ENCODE measurements at regions not wholly inside any gene's neighbourhood (a gene's known extent, or its start where the extent isn't known, plus 50 kb on each side); places are given as distances from the start of the nearest gene placed in this dataset.

GRCh38 chr13:34555988-34556387 lies 386.1 kb upstream of the NBEA start:
- DNase-seq, result no peak
- TF ChIP-seq GATA1 (IDR thresholded peaks at IDR 0.05; ENCODE audit: low read depth, low read length) (no peak), POLR2A (IDR thresholded peaks at IDR 0.05; ENCODE audit: low read length) (no peak)

- DNase-seq, result no peak
- TF ChIP-seq GATA1 (IDR thresholded peaks at IDR 0.05; ENCODE audit: low read depth, low read length) (no peak), POLR2A (IDR thresholded peaks at IDR 0.05; ENCODE audit: low read length) (no peak)
Measured at GRCh38 chr13:34561033-34561432, 381.0 kb upstream of the NBEA start.

- no peak for DNase-seq
- no peak for TF ChIP-seq GATA1 (IDR thresholded peaks at IDR 0.05; ENCODE audit: low read depth, low read length)
- TF ChIP-seq POLR2A (IDR thresholded peaks at IDR 0.05; ENCODE audit: low read length), result no peak
Measured at GRCh38 chr13:34567597-34567996, 374.5 kb upstream of the NBEA start.

DNA sequence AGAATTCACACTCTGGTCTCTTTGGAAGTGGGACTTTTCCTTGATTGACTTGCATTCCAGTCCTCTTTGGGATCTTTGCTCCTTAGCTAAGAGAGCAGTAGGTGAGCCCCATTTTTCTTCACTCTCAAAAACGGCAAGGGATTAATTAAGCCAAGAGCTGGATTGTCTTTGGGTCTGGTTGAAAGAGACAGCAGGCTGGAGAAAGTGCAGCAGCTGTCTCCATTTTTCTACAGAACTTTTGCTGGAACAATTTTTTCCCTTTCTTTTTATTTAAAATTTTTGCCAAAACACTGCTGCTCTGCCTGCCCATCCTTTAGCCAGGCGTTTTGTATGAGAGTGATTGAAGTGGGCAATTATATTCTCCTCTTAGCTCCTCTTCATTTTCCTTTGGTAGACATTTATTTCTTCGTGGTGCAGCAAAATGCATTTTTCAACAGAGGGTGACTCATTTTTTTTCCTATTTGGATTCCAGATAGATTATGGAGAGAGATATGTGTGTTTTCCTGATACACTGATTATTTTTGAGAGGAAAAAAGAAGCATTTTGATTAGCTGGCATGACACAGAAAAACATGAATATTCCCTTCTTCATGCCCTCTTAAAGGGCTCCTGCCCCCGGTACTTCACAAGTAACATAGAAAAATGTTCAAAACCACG lies 371.2 kb upstream of the NBEA start:
- no peak for TF ChIP-seq POLR2A (IDR thresholded peaks at IDR 0.05; ENCODE audit: low read length)
- TF ChIP-seq GATA1 (IDR thresholded peaks at IDR 0.05; ENCODE audit: low read depth, low read length), result no peak
- DNase-seq, result no peak

GRCh38 chr13:34571716-34572115 lies 370.4 kb upstream of the NBEA start:
- DNase-seq, result no peak
- TF ChIP-seq POLR2A (IDR thresholded peaks at IDR 0.05; ENCODE audit: low read length) (no peak), GATA1 (IDR thresholded peaks at IDR 0.05; ENCODE audit: low read depth, low read length) (no peak)

DNA sequence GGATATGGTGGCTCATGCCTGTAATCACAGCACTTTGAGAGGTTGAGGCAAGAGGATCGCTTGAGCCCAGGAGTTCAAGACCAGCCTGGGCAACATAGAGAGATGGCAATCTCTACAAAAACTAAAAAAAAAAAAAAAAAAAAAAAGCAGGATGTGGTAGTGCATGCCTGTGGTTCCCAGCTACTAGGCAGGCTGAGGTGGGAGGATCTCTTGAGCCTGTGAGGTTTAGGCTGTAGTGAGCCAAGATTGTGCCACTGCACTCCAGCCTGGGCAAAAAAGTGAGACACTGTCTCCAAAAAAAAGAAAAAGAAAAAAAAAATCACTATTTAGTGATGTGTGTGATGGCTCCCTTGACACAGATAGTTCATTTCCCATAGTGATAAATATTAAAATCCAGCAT lies 365.0 kb upstream of the NBEA start:
- TF ChIP-seq GATA1 (IDR thresholded peaks at IDR 0.05; ENCODE audit: low read depth, low read length) (no peak), POLR2A (IDR thresholded peaks at IDR 0.05; ENCODE audit: low read length) (no peak)
- no peak for DNase-seq

- no peak for TF ChIP-seq POLR2A (IDR thresholded peaks at IDR 0.05; ENCODE audit: low read length)
- no peak for TF ChIP-seq GATA1 (IDR thresholded peaks at IDR 0.05; ENCODE audit: low read depth, low read length)
- DNase-seq, result no peak
Measured at GRCh38 chr13:34578471-34578870, 363.6 kb upstream of the NBEA start.

- TF ChIP-seq GATA1 (IDR thresholded peaks at IDR 0.05; ENCODE audit: low read depth, low read length) (no peak), POLR2A (IDR thresholded peaks at IDR 0.05; ENCODE audit: low read length) (no peak)
- DNase-seq, result no peak
Measured at GRCh38 chr13:34578917-34579316, 363.2 kb upstream of the NBEA start.

DNA sequence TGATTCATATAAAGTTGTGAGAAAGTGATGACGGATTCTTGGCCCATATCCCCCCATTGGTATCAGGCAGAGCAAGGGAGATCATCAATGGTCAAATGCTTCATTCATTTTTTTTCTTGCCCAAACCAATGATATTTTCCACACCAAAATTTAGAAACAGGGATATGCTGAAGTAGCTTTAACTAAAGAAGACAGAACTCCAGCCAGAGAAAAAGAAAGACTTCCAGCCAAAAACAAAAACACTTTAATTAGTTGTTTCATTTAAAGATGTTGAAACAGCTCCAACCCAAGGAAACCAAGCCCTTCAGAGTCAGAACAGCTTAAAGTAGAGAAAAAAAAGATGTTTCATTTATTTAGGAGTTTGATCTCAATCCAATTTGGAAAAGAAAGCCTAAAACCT lies 358.9 kb upstream of the NBEA start:
- no peak for DNase-seq
- TF ChIP-seq GATA1 (IDR thresholded peaks at IDR 0.05; ENCODE audit: low read depth, low read length) (no peak), POLR2A (IDR thresholded peaks at IDR 0.05; ENCODE audit: low read length) (no peak)

GRCh38 chr13:34587576-34587975 lies 354.5 kb upstream of the NBEA start:
- no peak for TF ChIP-seq GATA1 (IDR thresholded peaks at IDR 0.05; ENCODE audit: low read depth, low read length)
- TF ChIP-seq POLR2A (IDR thresholded peaks at IDR 0.05; ENCODE audit: low read length), result no peak
- no peak for DNase-seq

DNA sequence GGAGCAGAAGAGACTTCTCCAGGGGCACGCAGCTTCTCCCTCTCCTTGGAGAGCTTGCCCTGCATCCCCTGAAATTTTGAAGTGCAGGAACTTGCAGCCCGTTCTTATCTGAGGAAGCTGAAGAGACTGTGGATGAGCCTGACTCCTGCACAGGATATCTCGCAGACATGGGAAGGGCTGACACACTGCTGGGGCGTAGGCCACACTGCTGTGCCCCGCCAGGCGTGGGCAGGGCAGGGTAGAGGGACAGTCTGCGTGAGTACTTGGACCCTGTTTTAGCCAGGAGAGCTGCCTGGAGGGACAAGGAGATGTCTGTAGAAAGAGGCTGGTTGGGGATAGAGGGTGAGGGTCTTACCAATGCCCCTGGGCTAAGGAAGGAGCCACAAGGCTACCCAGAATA lies 353.7 kb upstream of the NBEA start:
- no peak for TF ChIP-seq GATA1 (IDR thresholded peaks at IDR 0.05; ENCODE audit: low read depth, low read length)
- TF ChIP-seq POLR2A (IDR thresholded peaks at IDR 0.05; ENCODE audit: low read length), result no peak
- no peak for DNase-seq

DNA sequence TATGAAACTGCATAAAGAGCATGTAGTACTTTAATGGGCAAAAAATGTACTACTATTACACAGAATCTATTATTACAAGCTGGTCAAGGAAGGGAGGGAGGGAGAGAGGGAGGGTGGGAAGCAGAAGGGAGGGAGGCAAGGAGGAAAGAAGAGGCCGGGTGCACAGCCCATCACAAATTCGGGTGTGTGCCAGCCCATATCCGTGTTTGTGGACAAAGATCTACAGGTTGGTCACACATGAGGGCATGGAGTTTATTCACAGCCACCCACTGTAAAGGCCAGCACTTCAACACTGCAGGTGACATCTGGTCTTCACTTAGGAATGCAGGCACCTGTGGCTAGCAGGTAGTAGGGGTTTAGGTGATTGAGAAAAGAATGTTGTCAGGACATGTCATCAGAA lies 352.5 kb upstream of the NBEA start:
- DNase-seq, result no peak
- TF ChIP-seq GATA1 (IDR thresholded peaks at IDR 0.05; ENCODE audit: low read depth, low read length) (no peak), POLR2A (IDR thresholded peaks at IDR 0.05; ENCODE audit: low read length) (no peak)

GRCh38 chr13:34591129-34591528 lies 350.9 kb upstream of the NBEA start:
- TF ChIP-seq POLR2A (IDR thresholded peaks at IDR 0.05; ENCODE audit: low read length) (no peak), GATA1 (IDR thresholded peaks at IDR 0.05; ENCODE audit: low read depth, low read length) (no peak)

GRCh38 chr13:34591900-34592529 lies 350.1 kb upstream of the NBEA start:
- no peak for DNase-seq
- TF ChIP-seq POLR2A (IDR thresholded peaks at IDR 0.05; ENCODE audit: low read length), result no peak
- no peak for TF ChIP-seq GATA1 (IDR thresholded peaks at IDR 0.05; ENCODE audit: low read depth, low read length)

More at GRCh38 chr13:34591129-34591528, 350.9 kb upstream of the NBEA start:
- no peak for DNase-seq

DNA sequence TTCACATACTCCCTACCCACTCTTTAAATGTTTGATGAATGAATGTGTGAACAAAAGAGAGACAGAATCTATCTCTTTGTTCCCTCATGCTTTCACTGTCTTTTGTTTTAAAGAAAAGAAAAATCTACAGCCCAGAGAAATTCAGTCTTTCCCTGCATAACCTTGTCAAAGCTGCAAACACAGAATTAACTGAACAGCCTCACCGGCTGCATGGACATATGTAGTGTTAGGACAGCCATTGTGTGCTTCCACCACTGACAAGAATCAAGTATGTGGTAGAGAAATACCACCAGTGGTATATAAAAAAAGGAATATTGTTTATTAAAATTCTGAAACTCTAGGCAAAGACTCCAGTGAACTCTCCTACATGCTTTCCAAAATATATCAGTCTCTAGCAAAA lies 348.4 kb upstream of the NBEA start:
- DNase-seq, result no peak
- TF ChIP-seq POLR2A (IDR thresholded peaks at IDR 0.05; ENCODE audit: low read length) (no peak), GATA1 (IDR thresholded peaks at IDR 0.05; ENCODE audit: low read depth, low read length) (no peak)

All from erythroblast (primary cell).